Kidney glomerular epithelial cell (primary cell): ENCODE measurements at regions not wholly inside any gene's neighbourhood (a gene's known extent, or its start where the extent isn't known, plus 50 kb on each side); places are given as distances from the start of the nearest gene placed in this dataset.
"Not testable (repeated sequence)": the region's sequence is repeated elsewhere in the genome, so short reads cannot be mapped to it uniquely, and the experiment has no call there.

ENCODE experiments used
- DNase-seq: peaks from one replicate; lab custom pipeline; 2025; lab: John Stamatoyannopoulos, UW

DNA sequence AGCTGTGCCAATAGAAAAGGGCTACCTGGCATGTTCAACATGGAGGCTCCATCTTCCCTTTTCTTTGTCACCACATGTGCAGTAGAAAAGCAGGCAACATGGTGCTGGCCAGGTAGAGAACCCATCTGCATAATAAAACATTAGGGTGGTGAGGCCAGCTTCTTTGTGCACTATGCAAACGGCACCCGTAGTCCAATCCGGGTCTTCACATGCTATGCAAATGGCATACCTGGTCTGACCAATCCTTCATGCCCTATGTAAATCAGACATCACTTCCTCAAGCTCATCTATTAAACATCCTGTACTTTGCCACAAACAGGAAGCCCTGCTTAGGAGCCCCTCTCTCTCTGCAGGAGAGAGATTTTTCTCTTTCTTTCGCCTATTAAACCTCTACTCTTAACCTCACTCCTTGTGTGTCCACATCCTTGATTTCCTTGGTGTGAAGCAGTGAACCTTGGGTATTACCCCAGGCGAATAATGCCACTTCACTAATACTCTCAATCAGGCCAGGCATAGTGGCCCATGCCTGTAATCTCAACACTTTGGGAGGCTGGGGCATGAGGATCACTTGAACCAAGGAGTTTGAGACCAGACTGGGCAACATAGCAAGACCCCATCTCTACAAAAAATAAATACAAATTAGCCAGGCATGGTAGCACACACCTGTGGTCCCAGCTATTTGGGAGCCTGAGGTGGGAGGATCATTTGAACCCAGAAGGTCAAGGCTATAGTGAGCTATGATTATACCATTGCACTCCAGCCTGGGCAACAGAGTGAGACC is 111.3 kb upstream of the MRI1 start:
- no peak for DNase-seq

- no peak for DNase-seq
These were observed 117.6 kb upstream of the MRI1 start for GRCh38 chr19:13646758-13647157.

GRCh38 chr19:13644645-13645044 is 119.7 kb upstream of the MRI1 start:
- DNase-seq: no peak

DNA sequence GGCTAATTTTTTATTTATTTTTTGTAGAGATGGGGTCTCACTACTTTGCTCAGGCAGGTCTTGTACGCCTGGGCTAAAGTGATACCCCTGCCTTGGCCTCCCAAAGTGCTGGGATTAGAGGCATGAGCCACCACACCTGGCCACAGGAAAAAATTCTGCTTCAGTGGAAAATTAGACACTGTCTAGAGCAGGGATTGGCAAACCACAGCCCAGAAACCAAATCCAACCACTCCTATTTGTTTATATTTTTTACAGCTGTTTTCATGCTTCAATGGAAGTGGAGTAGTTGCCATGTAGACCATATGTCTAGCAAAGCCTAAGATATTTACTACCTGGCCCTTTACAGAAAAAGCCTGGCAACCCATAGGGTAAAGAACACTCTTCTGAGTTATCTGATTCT is 123.7 kb upstream of the MRI1 start:
- DNase-seq: no peak

GRCh38 chr19:13639342-13639929 is 124.9 kb upstream of the MRI1 start:
- DNase-seq: no peak

DNA sequence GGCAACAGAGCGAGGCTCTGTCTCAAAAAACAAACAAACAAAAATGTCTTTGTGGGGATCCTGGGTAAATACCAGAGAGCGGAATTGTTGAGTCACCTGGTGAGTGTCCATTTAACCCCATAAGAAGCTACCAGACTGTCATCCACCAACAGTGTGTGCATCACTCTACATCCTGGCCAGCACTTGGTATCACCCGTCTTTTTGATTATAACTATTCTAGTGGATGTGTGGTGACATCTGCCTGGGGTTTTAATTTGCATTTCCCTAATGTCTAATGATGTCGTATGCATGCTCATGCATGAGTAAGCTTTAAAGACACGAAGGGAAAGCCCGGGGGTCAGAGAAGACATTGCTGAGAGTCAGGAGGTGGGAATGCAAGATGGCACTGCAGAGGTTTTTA is 126.7 kb upstream of the MRI1 start:
- DNase-seq: no peak

GRCh38 chr19:13634658-13635057 is 128.4 kb upstream of the CACNA1A start:
- no peak for DNase-seq

DNA sequence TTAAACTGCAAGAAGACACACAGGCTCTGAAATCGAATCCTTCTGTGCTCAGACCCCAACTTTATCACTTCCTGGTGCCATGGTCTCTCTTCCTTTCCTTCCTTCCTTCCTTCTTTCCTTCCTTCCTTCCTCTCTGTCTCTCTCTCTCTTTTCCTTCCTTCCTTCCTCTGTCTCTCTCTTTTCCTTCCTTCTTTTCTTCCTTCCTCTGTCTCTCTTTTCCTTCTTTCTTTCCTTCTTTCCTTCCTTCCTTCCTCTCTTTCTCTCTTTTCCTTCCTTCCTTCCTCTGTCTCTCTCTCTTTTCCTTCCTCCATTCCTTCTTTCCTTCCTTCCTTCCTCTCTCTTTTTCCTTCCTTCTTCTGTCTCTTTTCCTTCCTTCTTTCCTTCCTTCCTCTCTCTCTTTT is 127.2 kb upstream of the CACNA1A start:
- DNase-seq: no peak

DNA sequence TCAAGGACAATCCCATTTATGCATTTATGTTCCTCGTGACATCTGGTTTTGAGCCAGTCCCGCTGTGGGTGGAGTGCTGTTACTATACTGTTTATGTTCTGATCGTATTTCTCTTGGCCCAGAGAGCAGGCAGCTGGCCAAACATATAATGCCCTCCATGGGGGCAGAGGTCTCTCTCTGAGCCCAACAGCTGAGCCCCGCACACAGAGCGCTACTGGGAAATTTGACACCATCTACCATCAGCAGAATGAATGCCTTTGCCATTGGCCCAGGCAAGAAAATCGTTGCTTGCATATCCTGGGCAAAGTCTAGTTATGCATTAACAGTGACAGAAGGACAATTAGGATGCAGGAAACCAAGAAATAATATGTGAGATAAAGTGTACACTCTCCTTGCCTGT is 126.8 kb upstream of the CACNA1A start:
- DNase-seq: peak; percentile 40

DNA sequence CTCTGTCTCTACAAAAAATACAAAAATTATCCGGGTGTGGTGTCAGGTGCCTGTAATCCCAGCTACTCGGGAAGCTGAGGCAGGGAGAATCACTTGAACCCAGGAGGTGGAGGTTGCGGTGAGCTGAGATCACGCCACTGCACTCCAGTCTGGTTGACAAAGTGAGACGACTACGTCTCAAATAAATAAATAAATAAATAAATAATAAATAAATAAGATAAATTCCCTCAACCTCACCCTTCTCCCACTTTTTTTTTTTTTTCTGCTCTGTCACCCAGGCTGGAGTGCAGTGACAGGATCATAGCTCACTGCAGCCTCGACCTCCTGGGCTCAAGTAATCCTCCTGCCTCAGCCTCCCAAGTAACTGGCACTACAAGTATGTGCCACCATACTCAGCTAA is 125.9 kb upstream of the CACNA1A start:
- not testable (repeated sequence) for DNase-seq

DNA sequence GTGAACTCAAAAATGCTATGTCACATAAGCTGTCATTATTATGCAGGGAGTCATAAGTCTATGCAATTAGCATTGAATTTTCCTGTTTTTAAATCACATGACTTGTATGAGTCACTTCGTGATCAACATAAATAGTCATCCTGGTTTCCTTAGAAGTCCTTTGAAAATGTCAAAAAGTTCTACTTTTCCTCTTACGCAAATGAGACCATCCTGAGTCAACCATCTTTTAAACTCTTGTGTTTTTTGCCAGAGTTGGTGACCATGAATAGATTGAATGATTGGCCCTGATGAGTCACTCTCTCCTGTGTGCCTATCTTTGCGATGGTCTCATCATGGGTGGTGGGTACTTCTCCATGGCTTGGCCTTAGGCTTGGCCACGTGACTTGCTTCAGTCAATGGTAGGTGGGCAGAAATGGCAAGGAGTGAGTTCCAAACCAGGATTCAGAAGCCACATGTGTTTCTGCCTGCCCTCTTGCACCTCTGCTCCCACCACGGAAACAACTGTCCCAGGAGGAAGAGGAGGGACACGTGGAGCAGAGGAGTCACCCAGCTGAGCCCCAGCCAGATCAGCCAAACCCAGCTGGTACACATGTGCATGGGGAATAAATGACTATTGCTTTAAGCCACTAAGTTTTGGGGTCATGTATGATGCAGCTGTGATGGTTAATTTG is 123.5 kb upstream of the CACNA1A start:
- no peak for DNase-seq

DNA sequence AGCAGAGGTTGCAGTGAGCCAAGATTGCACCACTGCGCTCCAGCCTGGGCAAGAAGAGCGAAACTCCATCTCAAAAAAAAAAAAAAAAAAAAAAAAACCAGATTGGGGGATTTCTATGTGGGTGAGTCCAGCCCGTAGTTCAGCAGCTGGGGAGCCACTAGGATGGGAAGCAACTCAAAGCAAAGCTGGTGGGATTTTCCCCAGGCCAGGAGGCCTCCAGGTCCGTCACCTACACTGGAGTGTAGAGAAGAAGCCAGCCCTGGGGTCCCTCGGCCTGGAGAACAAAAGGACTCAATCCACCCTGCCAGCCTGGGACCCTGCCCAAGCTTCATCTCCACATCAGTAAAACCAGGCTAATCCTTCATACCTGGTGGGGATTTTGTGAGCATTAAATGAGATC is 121.3 kb upstream of the CACNA1A start:
- no peak for DNase-seq

GRCh38 chr19:13623716-13624710 is 117.7 kb upstream of the CACNA1A start:
- DNase-seq: no peak

DNA sequence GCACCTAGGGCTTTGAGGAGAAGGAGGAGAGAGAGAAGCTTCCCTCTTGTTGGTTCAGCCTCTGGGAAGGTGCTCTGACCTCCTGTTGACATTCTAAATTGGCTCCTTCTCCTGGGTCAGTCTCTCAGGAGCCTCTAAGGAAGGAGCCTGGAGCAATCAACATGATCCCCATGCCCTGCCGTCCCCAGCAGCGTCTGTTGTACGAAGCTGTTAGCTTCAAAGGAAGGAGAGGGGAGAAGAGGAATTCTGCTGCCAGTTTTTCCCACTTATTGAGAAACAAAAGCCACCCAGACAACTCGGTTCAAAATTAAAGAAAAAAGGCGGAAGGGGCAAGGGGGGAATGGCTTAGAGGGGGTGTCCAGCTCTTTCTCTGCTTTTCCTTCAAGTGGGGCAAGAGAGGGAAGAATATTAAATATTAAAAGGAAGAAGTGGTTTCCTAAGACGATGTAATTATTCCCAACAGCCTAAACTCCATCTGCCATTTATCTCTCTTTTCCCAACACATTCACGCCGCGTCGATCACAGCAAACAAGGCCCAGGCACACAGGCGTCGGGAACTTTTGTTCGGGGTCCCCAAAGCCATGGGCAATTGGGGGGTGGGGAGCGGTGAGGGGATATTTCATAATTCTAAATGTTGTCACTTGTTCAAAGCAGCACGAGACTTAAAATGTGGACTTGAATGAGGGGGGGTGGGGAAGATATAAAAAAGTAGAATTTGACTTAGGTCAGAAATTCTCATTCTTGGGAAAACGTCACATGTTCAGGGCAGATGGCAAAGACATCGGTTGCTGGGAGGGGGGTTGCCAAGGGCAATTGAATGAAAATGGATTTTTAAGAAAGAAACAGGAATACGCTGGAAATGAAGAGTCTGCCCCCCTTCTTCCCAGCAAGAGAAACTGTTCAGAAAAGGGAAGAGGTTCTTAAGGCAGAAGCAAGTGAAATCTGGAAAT is 116.8 kb upstream of the CACNA1A start:
- no peak for DNase-seq

GRCh38 chr19:13621413-13621812 is 115.1 kb upstream of the CACNA1A start:
- DNase-seq: peak; percentile 94

GRCh38 chr19:13619203-13619632 is 112.9 kb upstream of the CACNA1A start:
- no peak for DNase-seq

- DNase-seq: no peak
These were observed 109.6 kb upstream of the CACNA1A start for GRCh38 chr19:13615890-13616289.

- DNase-seq: no peak
These were observed 107.2 kb upstream of the CACNA1A start for GRCh38 chr19:13613447-13613846.

DNA sequence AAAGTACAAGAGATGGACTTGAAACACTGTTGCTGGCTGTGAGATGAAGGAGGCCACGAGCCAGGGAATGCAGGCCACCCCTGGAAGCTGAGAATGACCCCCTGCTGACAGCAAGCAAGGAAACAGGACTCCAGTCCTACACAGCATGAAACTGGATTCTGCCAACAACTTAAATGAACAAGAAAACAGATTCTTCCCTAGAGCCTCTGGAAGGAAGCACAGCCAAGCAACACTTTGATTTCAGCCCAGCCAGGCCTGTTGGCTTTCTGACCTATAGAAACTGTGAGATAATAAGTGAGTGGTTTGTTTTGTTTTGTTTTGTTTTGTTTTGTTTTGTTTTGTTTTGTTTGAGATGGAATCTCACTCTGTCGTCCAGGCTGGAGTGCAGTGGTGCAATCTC is 105.3 kb upstream of the CACNA1A start:
- no peak for DNase-seq

- DNase-seq: no peak
These were observed 103.9 kb upstream of the CACNA1A start for GRCh38 chr19:13610039-13610691.
